ENCODE measurements at regions not wholly inside any gene's neighbourhood (a gene's known extent, or its start where the extent isn't known, plus 50 kb on each side); places are given as distances from the start of the nearest gene placed in this dataset.

- Histone ChIP-seq H3K4me1 (peaks cover 0 to 5% (median 5%) of the 10 kb centered on the region in 4 donors), H3K4me3 (no peak overlapping the region), H3K36me3 (no peaks in the 10 kb centered on the region), H3K27ac (no peak overlapping the region), H3K9me3 (peaks cover 0 to 2% (median 0%) of the 10 kb centered on the region in 4 donors), H3K27me3 (no peaks in the 10 kb centered on the region)
- TF ChIP-seq EP300 (IDR thresholded peaks at IDR 0.05) (no peak), CTCF (IDR thresholded peaks at IDR 0.05) (no peak), POLR2A (IDR thresholded peaks at IDR 0.05) (no peak), POLR2AphosphoS5 (IDR thresholded peaks at IDR 0.05) (no peak)
- ATAC-seq (ENCODE audit: low FRiP score in 2 of 2) (no peak), DNase-seq (no peak)
- 81 to 86% methylated on average over 5 of the region's 5 CpGs for WGBS, 2 donors
Observed at GRCh38 chr5:56501781-56502557, 268.8 kb upstream of the ANKRD55 start.

DNA sequence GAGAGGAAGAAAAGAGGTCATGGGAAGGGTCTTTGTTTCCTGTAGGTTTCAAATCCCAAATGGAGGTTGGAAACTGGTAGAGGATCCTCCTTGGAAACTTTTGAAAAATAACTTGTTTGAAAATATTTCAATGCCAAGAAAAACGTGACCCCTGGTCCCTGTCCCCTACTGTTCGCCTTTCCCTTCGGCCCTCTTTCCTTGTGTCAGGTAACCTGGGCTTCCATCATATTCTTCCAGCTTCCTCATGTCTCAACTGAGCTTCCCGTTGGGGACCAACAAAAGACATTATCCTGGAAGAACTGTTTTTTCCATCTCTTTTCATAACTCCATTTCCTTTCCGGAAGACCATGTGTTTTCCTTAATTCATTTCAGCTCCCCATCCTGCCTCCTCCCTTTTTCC lies 266.8 kb upstream of the ANKRD55 start:
- WGBS, 2 donors: 89 to 91% methylated on average over 5 of the region's 5 CpGs
- TF ChIP-seq EP300 (IDR thresholded peaks at IDR 0.05) (no peak), CTCF (IDR thresholded peaks at IDR 0.05) (no peak), POLR2A (IDR thresholded peaks at IDR 0.05) (no peak), POLR2AphosphoS5 (IDR thresholded peaks at IDR 0.05) (no peak)
- H3K4me1 ChIP-seq: peaks cover 0 to 9% (median 6%) of the 10 kb centered on the region in 4 donors

DNA sequence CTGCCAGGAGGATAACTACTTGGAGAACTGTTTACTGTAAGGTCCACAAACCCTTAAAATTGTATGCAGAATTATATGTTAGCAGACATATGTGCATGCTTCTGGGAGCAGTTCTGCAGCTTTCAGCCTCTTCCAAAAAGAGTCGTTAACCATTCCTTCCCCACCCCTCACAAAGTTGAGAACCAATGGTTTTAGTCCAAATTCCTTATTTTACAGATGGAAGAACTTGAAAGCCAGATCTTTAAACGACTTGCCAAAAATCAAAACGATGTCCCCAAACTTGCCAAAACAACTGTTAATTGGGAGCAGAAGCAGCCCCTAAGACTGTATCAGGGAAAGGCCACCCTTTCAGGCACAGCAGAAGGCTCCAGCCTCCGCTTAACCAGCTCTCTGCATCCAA lies 266.4 kb upstream of the ANKRD55 start:
- Histone ChIP-seq H3K4me1 (peaks cover 4 to 10% (median 7%) of the 10 kb centered on the region in 4 donors), H3K9me3 (peaks cover 0 to 2% (median 0%) of the 10 kb centered on the region in 4 donors), H3K36me3 (no peaks in the 10 kb centered on the region), H3K27me3 (no peaks in the 10 kb centered on the region), H3K27ac (no peak overlapping the region), H3K4me3 (no peak overlapping the region)
- no peak for ATAC-seq (ENCODE audit: low FRiP score in 2 of 2)
- 78 to 87% methylated on average over 4 of the region's 4 CpGs for WGBS, 2 donors
- no peak for TF ChIP-seq POLR2AphosphoS5 (IDR thresholded peaks at IDR 0.05)
- TF ChIP-seq POLR2A (IDR thresholded peaks at IDR 0.05): no peak
- TF ChIP-seq EP300 (IDR thresholded peaks at IDR 0.05): no peak
- TF ChIP-seq CTCF (IDR thresholded peaks at IDR 0.05): no peak
- DNase-seq: no peak

More for the DNA sequence above, 266.8 kb upstream of the ANKRD55 start:
- DNase-seq (no peak), ATAC-seq (ENCODE audit: low FRiP score in 2 of 2) (no peak)
- H3K27ac ChIP-seq: no peak overlapping the region
- H3K36me3 ChIP-seq: no peaks in the 10 kb centered on the region
- no peak overlapping the region for H3K4me3 ChIP-seq
- peaks cover 0 to 2% (median 0%) of the 10 kb centered on the region in 4 donors for H3K9me3 ChIP-seq
- no peaks in the 10 kb centered on the region for H3K27me3 ChIP-seq

DNA sequence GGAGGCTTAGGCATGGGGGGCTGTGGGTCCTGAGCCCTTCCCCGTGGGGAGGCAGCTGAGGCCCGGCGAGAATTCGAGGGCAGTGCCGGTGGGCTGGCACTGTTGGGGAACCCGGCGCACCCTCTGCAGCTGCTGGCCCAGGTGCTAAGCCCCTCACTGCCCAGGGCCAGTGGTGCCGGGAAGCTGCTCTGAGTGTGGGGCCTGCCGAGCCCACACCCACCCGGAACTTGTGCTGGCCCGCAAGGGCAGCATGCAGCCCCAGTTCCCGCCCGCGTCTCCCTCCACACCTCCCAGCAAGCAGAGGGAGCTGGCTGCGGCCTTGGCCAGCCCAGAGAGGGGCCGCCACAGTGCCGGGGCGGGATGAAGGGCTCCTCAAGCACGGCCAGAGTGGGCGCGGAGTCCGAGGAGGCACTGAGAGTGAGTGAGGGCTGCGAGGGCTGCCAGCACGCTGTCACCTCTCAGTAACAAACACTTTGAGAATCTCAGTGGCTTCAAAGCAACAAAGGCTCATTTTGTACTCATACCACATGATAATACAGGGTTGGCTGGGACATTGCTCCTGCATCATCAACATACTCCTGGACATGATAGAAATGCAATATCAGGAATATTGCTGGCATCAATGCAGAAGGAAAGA lies 265.7 kb upstream of the ANKRD55 start:
- peaks cover 10 to 16% (median 13%) of the 10 kb centered on the region in 4 donors for H3K4me1 ChIP-seq
- DNase-seq: peak in 1 of 2 donors; percentile 73
- H3K4me3 ChIP-seq: no peak overlapping the region
- peaks cover 0 to under 1% (median 0%) of the 10 kb centered on the region in 4 donors for H3K9me3 ChIP-seq
- no peak overlapping the region for H3K27ac ChIP-seq
- no peaks in the 10 kb centered on the region for H3K36me3 ChIP-seq
- no peak for TF ChIP-seq POLR2A (IDR thresholded peaks at IDR 0.05)
- no peak for TF ChIP-seq CTCF (IDR thresholded peaks at IDR 0.05)
- no peak for TF ChIP-seq EP300 (IDR thresholded peaks at IDR 0.05)
- TF ChIP-seq POLR2AphosphoS5 (IDR thresholded peaks at IDR 0.05): no peak
- H3K27me3 ChIP-seq: no peaks in the 10 kb centered on the region
- WGBS, 2 donors: 92 to 98% methylated on average over 19 to 24 of the region's 24 CpGs
- no peak for ATAC-seq (ENCODE audit: low FRiP score in 2 of 2)

Data from upper lobe of left lung (tissue), 6 donors.